GM23248 (cell line): ENCODE measurements at regions not wholly inside any gene's neighbourhood (a gene's known extent, or its start where the extent isn't known, plus 50 kb on each side); places are given as distances from the start of the nearest gene placed in this dataset.

ENCODE experiments used
- EZH2 ChIP-seq: fragments of 200-600 bp; sonication (generic); IDR thresholded peaks from 2 replicates; pipeline ENCODE4 v1.6.1; 2018; ENCODE audit warnings: antibody characterized with exemption, mild to moderate bottlenecking; ENCODE audit not compliant: insufficient read depth, poor library complexity, severe bottlenecking
- EZH2phosphoT487 ChIP-seq: fragments of 200-600 bp; sonication (generic); IDR thresholded peaks from 2 replicates; pipeline ENCODE4 v1.6.1; 2018; ENCODE audit warnings: antibody characterized with exemption, moderate library complexity, mild to moderate bottlenecking, low read depth; ENCODE audit not compliant: insufficient read depth

DNA sequence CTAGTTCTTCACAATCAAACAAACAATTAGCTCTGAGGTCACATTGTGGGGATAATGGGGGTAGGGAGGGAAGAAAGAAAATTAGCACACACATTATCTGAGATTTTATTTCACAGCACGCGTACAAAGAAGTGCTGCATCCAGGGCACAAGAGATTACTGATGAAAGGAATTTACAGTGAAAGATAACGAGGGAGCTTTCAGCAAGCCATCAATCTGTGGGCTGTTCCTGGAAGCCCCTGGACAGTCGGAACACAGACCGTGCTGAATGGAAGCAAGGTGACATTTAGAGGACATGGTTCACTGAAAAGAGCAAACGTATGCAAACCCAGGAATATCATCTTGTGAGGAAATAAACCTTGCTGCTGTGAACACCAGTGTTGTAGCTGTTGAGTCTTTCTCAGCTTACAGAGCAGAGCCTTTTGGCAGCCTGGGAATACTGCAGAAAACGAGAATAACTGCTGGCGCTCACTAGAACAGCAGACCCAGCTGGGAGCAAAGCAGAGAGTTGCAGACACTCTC lies 63.2 kb downstream of the SCG2 start:
- TF ChIP-seq EZH2 (no peak), EZH2phosphoT487 (no peak)
